Neutrophil (primary cell): ENCODE measurements at regions not wholly inside any gene's neighbourhood (a gene's known extent, or its start where the extent isn't known, plus 50 kb on each side); places are given as distances from the start of the nearest gene placed in this dataset.

ENCODE experiments used
- H3K27ac ChIP-seq: fragments of 200-600 bp; sonication (generic); 2 replicates; pipeline ENCODE4 v1.5.1; 2016; ENCODE audit warnings: mild to moderate bottlenecking, moderate library complexity
- H3K27me3 ChIP-seq: fragments of 200-600 bp; sonication (generic); 2 replicates; pipeline ENCODE4 v1.6.0; 2016; ENCODE audit warnings: mild to moderate bottlenecking
- H3K36me3 ChIP-seq: fragments of 200-600 bp; sonication (generic); 2 replicates; pipeline ENCODE4 v1.5.1; 2017
- H3K4me1 ChIP-seq, 2 experiments: fragments of 200-600 bp in 1 of 2; sonication (generic) in 1 of 2; 1 replicate in 1 of 2; 2 replicates in 1 of 2; pipeline versions ENCODE4 v1.5.1 to v1.6.1; 2013 to 2016; ENCODE audit warnings: low read depth in 1 of 2, low read length in 1 of 2, mild to moderate bottlenecking in 1 of 2, moderate library complexity in 1 of 2; ENCODE audit not compliant: control insufficient read depth in 1 of 2, insufficient read depth in 1 of 2
- H3K4me3 ChIP-seq, 2 experiments: fragments of 200-600 bp in 1 of 2; sonication (generic) in 1 of 2; 1 replicate in 1 of 2; 2 replicates in 1 of 2; pipeline ENCODE4 v1.5.1; 2013 to 2016; ENCODE audit warnings: low read depth in 1 of 2, low read length in 1 of 2, mild to moderate bottlenecking in 1 of 2, moderate library complexity in 1 of 2
- H3K9me3 ChIP-seq: fragments of 200-600 bp; sonication (generic); 2 replicates; pipeline ENCODE4 v1.5.1; 2016
- TF ChIP-seq, protein P1 (sequence below): fragments of 200-600 bp; sonication (generic); IDR thresholded peaks from 2 replicates; pipeline ENCODE4 v1.5.1; 2016; ENCODE audit warnings: antibody characterized with exemption

DNA sequence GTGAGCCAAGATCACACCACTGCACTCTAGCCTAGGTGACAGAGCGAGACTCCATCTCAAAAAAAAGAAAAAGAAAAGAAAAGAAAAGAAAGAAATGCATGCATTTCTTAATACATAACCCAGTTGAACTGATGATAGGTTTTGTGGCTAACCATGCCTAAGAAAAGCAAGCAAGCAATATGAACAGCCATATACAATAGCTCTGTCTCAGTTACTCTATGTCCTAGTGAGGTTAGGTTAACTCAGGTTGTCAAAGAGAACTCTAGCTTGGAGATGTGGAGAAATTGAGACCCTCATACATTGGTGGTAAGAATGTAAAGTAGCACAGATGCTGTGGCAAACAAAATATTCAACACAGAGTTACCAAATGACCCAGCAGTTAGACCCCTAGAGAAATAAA lies 167.0 kb upstream of the RASGEF1B start:
- no peak overlapping the region for H3K27ac ChIP-seq
- TF ChIP-seq, protein P1, sequence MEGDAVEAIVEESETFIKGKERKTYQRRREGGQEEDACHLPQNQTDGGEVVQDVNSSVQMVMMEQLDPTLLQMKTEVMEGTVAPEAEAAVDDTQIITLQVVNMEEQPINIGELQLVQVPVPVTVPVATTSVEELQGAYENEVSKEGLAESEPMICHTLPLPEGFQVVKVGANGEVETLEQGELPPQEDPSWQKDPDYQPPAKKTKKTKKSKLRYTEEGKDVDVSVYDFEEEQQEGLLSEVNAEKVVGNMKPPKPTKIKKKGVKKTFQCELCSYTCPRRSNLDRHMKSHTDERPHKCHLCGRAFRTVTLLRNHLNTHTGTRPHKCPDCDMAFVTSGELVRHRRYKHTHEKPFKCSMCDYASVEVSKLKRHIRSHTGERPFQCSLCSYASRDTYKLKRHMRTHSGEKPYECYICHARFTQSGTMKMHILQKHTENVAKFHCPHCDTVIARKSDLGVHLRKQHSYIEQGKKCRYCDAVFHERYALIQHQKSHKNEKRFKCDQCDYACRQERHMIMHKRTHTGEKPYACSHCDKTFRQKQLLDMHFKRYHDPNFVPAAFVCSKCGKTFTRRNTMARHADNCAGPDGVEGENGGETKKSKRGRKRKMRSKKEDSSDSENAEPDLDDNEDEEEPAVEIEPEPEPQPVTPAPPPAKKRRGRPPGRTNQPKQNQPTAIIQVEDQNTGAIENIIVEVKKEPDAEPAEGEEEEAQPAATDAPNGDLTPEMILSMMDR = no peak

DNA sequence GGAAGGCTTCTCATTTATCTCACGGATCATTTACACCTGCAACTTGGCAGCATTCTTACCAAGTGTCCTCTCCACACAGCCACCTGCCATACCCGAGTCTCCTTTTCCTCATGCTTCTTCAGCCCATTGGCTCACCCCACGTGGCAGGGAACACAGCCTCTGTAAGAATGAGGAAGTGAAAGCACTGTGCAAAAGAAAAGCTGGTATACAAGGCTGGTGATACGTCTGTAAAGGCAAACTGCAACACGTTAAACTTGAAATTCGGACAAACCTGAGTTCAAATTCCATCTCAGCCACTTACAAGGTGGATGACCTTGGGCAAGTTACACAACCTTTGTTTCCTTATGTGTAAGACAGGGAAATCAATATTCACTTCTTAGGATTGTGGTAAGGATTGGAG lies 164.0 kb upstream of the RASGEF1B start:
- Histone ChIP-seq H3K9me3 (no peaks in the 10 kb centered on the region), H3K27me3 (no peaks in the 10 kb centered on the region)

More for the DNA sequence above, 167.0 kb upstream of the RASGEF1B start:
- Histone ChIP-seq H3K27me3 (no peaks in the 10 kb centered on the region), H3K4me3 (no peak overlapping the region), H3K9me3 (no peaks in the 10 kb centered on the region), H3K36me3 (no peaks in the 10 kb centered on the region), H3K4me1 (no peaks in the 10 kb centered on the region)

DNA sequence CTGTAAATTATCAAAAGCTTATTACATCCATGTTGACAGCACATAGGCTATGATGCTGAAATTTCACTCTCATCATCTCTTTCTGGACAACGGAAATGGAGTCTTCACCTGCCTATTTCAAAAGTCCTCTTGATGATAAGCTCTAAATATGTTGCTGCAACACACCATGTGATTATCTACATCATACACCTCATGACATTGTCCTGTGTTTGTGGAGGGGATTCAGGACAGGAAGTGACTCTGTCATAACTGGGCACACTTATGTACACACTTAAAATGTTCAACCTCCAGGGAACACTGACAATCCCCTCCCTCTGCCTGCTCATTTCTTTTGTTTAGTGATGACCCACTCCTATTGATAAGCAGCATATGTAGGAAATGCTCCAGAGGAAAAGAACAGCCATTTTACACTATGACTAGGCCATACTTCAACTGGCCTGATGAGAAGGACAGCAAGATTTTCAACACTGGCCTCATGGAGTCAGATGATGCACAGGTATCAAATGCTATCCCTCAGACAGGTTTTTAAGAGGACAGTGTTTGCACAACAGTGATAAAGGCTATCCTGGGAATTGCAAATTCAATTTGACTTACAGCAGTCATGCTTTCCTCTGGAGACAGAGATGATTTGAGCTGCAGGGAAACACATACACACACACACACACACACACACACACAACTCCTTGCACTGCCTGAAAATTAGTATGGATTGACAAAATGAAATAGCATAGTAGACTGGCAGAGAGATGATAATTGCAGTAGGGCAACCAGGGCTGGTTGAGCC lies 163.3 kb upstream of the RASGEF1B start:
- Histone ChIP-seq H3K36me3 (no peaks in the 10 kb centered on the region), H3K4me1 (no peaks in the 10 kb centered on the region), H3K27ac (no peak overlapping the region), H3K4me3 (no peak overlapping the region), H3K9me3 (no peaks in the 10 kb centered on the region), H3K27me3 (no peaks in the 10 kb centered on the region)
- TF ChIP-seq, protein P1 = no peak

More for the DNA sequence above, 164.0 kb upstream of the RASGEF1B start:
- TF ChIP-seq, protein P1 = no peak
- Histone ChIP-seq H3K36me3 (no peaks in the 10 kb centered on the region), H3K4me3 (no peak overlapping the region), H3K4me1 (no peaks in the 10 kb centered on the region), H3K27ac (no peak overlapping the region)

DNA sequence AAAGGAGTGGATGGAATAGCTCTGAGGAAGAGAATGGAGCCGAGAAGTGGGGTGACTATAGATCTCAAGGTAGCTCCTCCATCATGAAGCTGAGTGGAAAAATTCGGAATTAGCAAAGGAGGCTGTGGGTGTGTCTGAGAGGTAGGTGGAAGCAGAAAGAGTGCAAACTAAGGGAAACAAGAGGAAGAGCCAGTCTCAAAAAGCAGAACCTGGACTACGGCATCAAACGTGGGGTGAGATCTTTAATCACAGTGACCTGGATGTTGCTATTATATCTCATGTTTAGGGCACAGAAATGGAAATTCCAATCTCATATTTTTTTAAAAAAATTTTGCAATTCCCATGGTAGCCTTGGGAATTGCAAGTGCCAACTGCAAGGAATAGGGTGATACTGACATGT lies 162.5 kb upstream of the RASGEF1B start:
- H3K36me3 ChIP-seq = no peaks in the 10 kb centered on the region
- TF ChIP-seq, protein P1 = no peak
- no peak overlapping the region for H3K4me3 ChIP-seq
- H3K9me3 ChIP-seq = no peaks in the 10 kb centered on the region
- H3K4me1 ChIP-seq = no peaks in the 10 kb centered on the region
- no peaks in the 10 kb centered on the region for H3K27me3 ChIP-seq
- no peak overlapping the region for H3K27ac ChIP-seq

DNA sequence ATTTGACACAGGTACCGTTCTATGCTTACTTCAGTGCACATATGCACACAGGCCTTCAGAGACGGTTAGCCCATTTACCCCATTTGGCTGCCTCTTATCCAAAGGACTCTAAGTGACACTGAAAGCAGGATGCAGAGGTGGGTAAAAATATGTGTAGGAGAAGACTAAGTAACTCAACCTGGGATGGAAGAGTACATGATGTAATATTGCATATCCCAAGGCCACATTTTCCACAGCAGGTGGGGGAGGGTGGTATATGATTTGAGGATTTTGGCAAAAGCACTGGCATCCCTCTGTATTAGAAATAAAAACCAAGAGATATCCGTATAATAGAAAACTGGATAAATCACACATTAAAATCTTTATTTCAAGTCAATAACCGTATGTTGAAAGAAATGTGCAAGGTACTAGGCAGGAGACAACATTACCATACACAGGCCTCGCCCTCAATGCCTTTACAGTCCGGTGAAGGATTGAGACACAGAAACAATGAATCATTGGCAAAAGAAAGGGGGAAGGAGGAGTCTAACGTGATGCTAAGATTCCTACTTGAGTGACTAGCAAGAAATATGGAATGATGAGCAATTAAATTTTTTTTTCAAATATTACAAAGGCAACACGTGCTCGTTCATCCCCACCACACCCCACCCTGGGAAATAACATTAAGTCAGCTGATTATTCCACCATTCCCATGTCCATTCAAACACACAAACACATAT lies 161.0 kb upstream of the RASGEF1B start:
- no peak overlapping the region for H3K4me3 ChIP-seq
- no peaks in the 10 kb centered on the region for H3K9me3 ChIP-seq
- no peaks in the 10 kb centered on the region for H3K36me3 ChIP-seq
- TF ChIP-seq, protein P1 = no peak
- no peaks in the 10 kb centered on the region for H3K4me1 ChIP-seq
- H3K27me3 ChIP-seq = no peaks in the 10 kb centered on the region
- H3K27ac ChIP-seq = no peak overlapping the region
